ENCODE measurements at regions not wholly inside any gene's neighbourhood (a gene's known extent, or its start where the extent isn't known, plus 50 kb on each side); places are given as distances from the start of the nearest gene placed in this dataset.
"Not testable (repeated sequence)": the region's sequence is repeated elsewhere in the genome, so short reads cannot be mapped to it uniquely, and the experiment has no call there.

DNA sequence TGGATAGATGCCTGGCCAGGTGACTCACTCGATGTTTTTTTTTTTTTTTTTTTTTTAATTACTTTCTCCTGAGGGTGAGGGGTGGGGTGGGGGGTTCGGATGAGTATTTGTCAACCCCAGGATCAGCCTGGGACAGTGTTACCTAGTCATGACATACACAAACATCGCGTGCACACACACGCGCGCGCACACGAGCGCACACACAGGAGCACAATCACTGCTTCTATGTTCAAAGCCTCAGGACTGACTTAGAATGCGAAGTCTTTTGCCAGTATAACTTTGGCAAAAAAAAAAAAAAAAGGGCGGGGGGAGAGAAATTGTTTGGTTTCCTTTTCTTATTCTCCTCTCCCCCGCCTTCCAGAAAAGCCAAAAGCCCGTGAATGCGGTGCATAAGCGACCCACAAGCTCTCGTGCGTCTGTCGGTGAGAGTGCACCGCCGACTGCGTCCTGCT is 115.0 kb upstream of the TEX13C start:
- FAIRE-seq (no peak), DNase-seq (no peak)
- no peaks in the 10 kb centered on the region for H3K9me3 ChIP-seq (ENCODE audit: control insufficient read depth in 2 of 2, insufficient read depth in 1 of 2, low read depth in 1 of 2, low read length in 1 of 2)
- H3K4me3 ChIP-seq (ENCODE audit: low read depth in 1 of 3, low read length in 3 of 3), result peak overlapping the region in 1 of 3 donors; percentile 35
- H3K27me3 ChIP-seq (ENCODE audit: control insufficient read depth in 3 of 3, insufficient read depth in 3 of 3, low read length in 3 of 3), result peaks cover 0 to 37% (median 0%) of the 10 kb centered on the region in 3 donors
- no peaks in the 10 kb centered on the region for H3K36me3 ChIP-seq (ENCODE audit: control insufficient read depth in 3 of 3, insufficient read depth in 2 of 3, low read depth in 1 of 3, low read length in 3 of 3)
- H3K4me1 ChIP-seq (ENCODE audit: control insufficient read depth in 3 of 3, insufficient read depth in 2 of 3, low read depth in 1 of 3, low read length in 2 of 3), result no peaks in the 10 kb centered on the region
- 3 to 42% (median 13%) methylated on average over 18 to 21 of the region's 22 CpGs for WGBS, 3 donors
- peak overlapping the region in 1 of 3 donors; percentile 23 for H3K27ac ChIP-seq (ENCODE audit: low read depth in 1 of 3, low read length in 2 of 3)

DNA sequence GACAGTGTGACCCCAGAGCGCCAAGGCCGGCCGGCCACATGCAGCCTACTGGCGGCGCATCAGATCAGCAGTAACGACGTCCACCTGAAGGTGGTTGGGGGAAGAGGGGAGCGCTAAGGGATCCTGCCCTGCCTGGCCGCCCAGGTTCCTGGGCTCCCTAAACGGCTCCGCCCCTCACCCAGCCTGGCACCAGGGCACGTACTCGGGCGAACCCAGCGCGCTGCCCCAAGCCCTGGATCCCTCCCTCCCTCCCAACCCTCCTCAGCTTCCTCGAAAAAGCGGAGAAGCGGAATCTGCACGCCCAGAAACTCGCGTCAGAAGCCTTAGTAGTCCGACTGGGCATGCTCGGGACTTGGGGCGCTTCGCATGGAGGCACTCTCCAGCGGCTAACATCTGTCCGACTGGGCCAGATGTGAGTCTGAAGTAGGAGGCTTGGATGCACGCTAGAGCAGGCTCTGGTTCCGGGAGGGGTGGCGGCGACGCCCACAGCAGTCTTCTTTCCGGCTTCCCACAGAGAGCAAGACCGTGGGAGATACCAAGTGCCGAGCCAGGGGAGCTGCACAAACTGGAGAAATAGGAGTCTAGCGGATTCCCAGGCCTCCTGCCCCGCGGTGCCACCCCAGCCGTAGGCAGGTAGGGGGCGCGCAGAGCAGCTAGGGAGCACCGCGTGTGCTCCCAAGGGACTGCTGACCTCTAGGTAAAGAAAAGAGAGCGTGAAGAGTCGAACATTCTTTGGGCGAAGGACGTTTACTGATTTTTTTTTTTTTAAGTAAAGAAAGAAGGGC is 114.3 kb upstream of the TEX13C start:
- DNase-seq (peak in 1 of 2 donors; percentile 52), FAIRE-seq (no peak)
- peaks cover 0 to 37% (median 0%) of the 10 kb centered on the region in 3 donors for H3K27me3 ChIP-seq (ENCODE audit: control insufficient read depth in 3 of 3, insufficient read depth in 3 of 3, low read length in 3 of 3)
- peak overlapping the region in 1 of 3 donors; percentile 23 for H3K27ac ChIP-seq (ENCODE audit: low read depth in 1 of 3, low read length in 2 of 3)
- 2 to 35% (median 7%) methylated on average over 37 to 48 of the region's 48 CpGs for WGBS, 3 donors
- H3K9me3 ChIP-seq (ENCODE audit: control insufficient read depth in 2 of 2, insufficient read depth in 1 of 2, low read depth in 1 of 2, low read length in 1 of 2), result no peaks in the 10 kb centered on the region
- peak overlapping the region in 1 of 3 donors; percentile 35 for H3K4me3 ChIP-seq (ENCODE audit: low read depth in 1 of 3, low read length in 3 of 3)
- H3K36me3 ChIP-seq (ENCODE audit: control insufficient read depth in 3 of 3, insufficient read depth in 2 of 3, low read depth in 1 of 3, low read length in 3 of 3), result no peaks in the 10 kb centered on the region
- no peaks in the 10 kb centered on the region for H3K4me1 ChIP-seq (ENCODE audit: control insufficient read depth in 3 of 3, insufficient read depth in 2 of 3, low read depth in 1 of 3, low read length in 2 of 3)

DNA sequence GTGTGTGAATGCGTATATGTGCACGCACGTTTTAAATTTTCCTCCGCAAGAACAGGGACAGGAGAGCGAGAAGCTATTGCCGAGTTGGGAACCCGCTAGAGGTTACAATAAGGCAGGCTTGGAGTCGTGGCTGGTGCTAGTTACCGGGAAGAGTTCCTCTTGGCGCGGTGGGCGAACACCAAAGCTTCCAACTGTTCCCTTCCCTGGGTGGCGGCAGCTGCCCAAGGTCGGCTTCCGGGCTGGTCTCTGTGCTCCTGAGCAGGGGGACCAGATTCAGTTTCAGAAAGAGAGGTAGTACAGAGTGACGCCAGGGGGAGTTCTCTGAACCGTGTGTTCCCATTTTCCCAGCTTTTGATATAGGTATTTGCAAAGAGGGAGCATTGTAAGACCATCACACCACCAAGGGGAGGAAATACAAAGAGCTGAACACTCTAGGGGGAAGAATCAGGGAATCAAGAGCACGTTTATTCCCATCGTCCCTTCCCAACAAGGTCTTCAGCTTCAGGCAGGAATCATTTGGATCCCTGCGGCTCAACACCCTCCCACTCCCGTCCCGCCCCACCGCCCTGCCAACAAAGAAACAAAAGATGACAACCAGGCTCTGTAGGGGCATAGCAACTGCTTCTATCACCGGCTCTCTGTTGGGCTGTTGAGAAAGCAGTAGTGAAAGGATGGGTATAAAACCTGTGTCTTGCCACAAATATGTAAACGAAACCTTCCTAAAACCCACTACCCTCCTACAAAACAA is 113.6 kb upstream of the TEX13C start:
- Histone ChIP-seq H3K4me3 (ENCODE audit: low read depth in 1 of 3, low read length in 3 of 3) (peak overlapping the region in 1 of 3 donors; percentile 35), H3K27me3 (ENCODE audit: control insufficient read depth in 3 of 3, insufficient read depth in 3 of 3, low read length in 3 of 3) (peaks cover 0 to 37% (median 0%) of the 10 kb centered on the region in 3 donors), H3K27ac (ENCODE audit: low read depth in 1 of 3, low read length in 2 of 3) (no peak overlapping the region), H3K9me3 (ENCODE audit: control insufficient read depth in 2 of 2, insufficient read depth in 1 of 2, low read depth in 1 of 2, low read length in 1 of 2) (no peaks in the 10 kb centered on the region), H3K36me3 (ENCODE audit: control insufficient read depth in 3 of 3, insufficient read depth in 2 of 3, low read depth in 1 of 3, low read length in 3 of 3) (no peaks in the 10 kb centered on the region), H3K4me1 (ENCODE audit: control insufficient read depth in 3 of 3, insufficient read depth in 2 of 3, low read depth in 1 of 3, low read length in 2 of 3) (no peaks in the 10 kb centered on the region)
- no peak for FAIRE-seq
- peak in 1 of 2 donors; percentile 21 for DNase-seq
- WGBS, 3 donors, result 7 to 38% (median 20%) methylated on average over 25 of the region's 25 CpGs

DNA sequence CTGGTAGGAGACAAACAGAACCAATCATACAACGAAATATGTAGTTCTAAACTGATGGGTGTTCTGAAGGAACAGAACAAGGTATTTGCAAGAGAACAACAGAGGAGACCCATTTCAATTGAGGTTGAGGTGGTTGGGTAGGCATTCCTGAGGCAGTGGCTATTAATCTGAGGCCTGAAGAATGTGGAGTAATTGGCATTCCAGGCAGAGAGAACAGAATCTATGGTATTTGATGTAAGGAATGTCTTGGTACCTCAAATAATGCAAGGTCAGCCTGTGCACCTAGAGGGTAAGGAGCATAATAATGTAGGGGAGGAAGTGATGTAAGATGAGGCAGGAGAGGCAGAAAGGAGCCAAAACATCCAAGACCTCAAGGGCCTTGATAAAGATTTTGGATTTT is 109.5 kb upstream of the TEX13C start:
- Histone ChIP-seq H3K4me3 (ENCODE audit: low read depth in 1 of 3, low read length in 3 of 3) (no peak overlapping the region), H3K4me1 (ENCODE audit: control insufficient read depth in 3 of 3, insufficient read depth in 2 of 3, low read depth in 1 of 3, low read length in 2 of 3) (no peaks in the 10 kb centered on the region), H3K9me3 (ENCODE audit: control insufficient read depth in 2 of 2, insufficient read depth in 1 of 2, low read depth in 1 of 2, low read length in 1 of 2) (no peaks in the 10 kb centered on the region), H3K27ac (ENCODE audit: low read depth in 1 of 3, low read length in 2 of 3) (no peak overlapping the region), H3K27me3 (ENCODE audit: control insufficient read depth in 3 of 3, insufficient read depth in 3 of 3, low read length in 3 of 3) (peaks cover 0 to 8% (median 0%) of the 10 kb centered on the region in 3 donors), H3K36me3 (ENCODE audit: control insufficient read depth in 3 of 3, insufficient read depth in 2 of 3, low read depth in 1 of 3, low read length in 3 of 3) (no peaks in the 10 kb centered on the region)
- 45 to 63% (median 50%) methylated on average over 1 of the region's 1 CpG for WGBS, 3 donors
- DNase-seq, result no peak
- no peak for FAIRE-seq

DNA sequence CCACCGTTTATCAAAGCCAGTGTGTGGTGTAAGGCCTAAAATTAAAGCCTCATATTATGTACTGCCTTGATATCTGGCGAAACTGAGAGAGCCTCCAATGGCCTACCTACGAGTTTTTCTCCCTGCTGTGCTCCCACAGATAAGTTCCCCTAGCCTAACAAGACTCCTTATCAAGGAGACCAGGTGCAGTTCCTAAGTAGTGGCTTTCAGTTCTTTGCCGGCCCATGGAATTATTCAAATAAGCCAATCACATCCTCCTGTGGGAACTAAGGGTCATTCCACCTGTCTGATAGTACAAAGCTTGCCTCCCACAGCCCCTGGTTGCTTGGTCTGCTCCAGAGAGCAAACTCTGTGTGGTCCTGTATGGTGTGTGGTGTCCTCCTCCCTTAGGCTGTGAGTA is 99.8 kb upstream of the TEX13C start:
- no peaks in the 10 kb centered on the region for H3K9me3 ChIP-seq (ENCODE audit: control insufficient read depth in 2 of 2, insufficient read depth in 1 of 2, low read depth in 1 of 2, low read length in 1 of 2)
- no peaks in the 10 kb centered on the region for H3K27me3 ChIP-seq (ENCODE audit: control insufficient read depth in 3 of 3, insufficient read depth in 3 of 3, low read length in 3 of 3)
- H3K4me3 ChIP-seq (ENCODE audit: low read depth in 1 of 3, low read length in 3 of 3), result no peak overlapping the region
- H3K4me1 ChIP-seq (ENCODE audit: control insufficient read depth in 3 of 3, insufficient read depth in 2 of 3, low read depth in 1 of 3, low read length in 2 of 3), result no peaks in the 10 kb centered on the region
- no peak overlapping the region for H3K27ac ChIP-seq (ENCODE audit: low read depth in 1 of 3, low read length in 2 of 3)
- no peak for FAIRE-seq
- H3K36me3 ChIP-seq (ENCODE audit: control insufficient read depth in 3 of 3, insufficient read depth in 2 of 3, low read depth in 1 of 3, low read length in 3 of 3), result no peaks in the 10 kb centered on the region
- WGBS, 3 donors, result 49 to 62% (median 51%) methylated on average over 4 of the region's 4 CpGs
- no peak for DNase-seq

DNA sequence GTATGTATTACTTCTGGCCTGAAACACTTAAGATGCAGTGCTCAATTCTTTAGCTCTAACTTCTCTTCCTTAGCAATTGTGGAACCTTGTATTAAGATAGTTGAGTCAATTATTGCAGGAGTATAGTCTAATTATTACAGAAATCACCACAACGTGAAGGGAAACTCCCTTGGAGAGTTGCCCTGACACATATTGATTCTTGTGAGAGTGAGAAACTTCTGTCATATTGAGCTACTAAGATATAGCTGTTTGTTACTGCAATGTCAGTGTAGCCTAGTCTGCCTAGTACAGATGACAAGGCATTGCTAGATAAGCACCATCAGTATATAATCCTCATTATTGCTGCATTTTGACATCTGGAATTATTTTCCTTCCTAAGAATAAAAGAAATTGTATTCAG is 82.7 kb upstream of the TEX13C start:
- Histone ChIP-seq H3K4me3 (ENCODE audit: low read depth in 1 of 3, low read length in 3 of 3) (no peak overlapping the region), H3K4me1 (ENCODE audit: control insufficient read depth in 3 of 3, insufficient read depth in 2 of 3, low read depth in 1 of 3, low read length in 2 of 3) (no peaks in the 10 kb centered on the region), H3K27me3 (ENCODE audit: control insufficient read depth in 3 of 3, insufficient read depth in 3 of 3, low read length in 3 of 3) (no peaks in the 10 kb centered on the region), H3K27ac (ENCODE audit: low read depth in 1 of 3, low read length in 2 of 3) (no peak overlapping the region), H3K36me3 (ENCODE audit: control insufficient read depth in 3 of 3, insufficient read depth in 2 of 3, low read depth in 1 of 3, low read length in 3 of 3) (no peaks in the 10 kb centered on the region), H3K9me3 (ENCODE audit: control insufficient read depth in 2 of 2, insufficient read depth in 1 of 2, low read depth in 1 of 2, low read length in 1 of 2) (no peaks in the 10 kb centered on the region)
- DNase-seq, result no peak
- 6 to 49% (median 19%) methylated on average over 1 of the region's 1 CpG for WGBS, 3 donors
- no peak for FAIRE-seq

DNA sequence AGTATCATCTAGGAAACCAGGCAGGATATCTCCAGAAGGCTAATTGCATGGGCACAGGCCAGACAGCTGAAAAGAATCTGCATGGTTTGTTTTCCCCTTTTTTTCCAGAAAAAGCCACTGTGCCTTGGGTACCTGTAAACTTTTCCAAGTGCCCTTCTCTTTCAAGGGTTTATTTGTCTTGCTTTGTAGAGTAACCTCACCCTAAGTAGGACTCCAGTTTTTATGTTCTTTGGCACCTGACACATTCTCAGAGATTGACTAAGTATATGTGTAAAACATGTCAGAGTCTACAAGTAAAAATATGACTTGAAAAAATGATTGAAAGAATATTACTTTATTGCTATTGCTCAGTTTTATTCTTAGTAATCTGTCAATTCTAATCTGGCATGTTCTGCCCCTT is 70.7 kb upstream of the TEX13C start:
- no peaks in the 10 kb centered on the region for H3K36me3 ChIP-seq (ENCODE audit: control insufficient read depth in 3 of 3, insufficient read depth in 2 of 3, low read depth in 1 of 3, low read length in 3 of 3)
- no peak for DNase-seq
- no peak overlapping the region for H3K4me3 ChIP-seq (ENCODE audit: low read depth in 1 of 3, low read length in 3 of 3)
- no peaks in the 10 kb centered on the region for H3K27me3 ChIP-seq (ENCODE audit: control insufficient read depth in 3 of 3, insufficient read depth in 3 of 3, low read length in 3 of 3)
- no peak for FAIRE-seq
- no peaks in the 10 kb centered on the region for H3K9me3 ChIP-seq (ENCODE audit: control insufficient read depth in 2 of 2, insufficient read depth in 1 of 2, low read depth in 1 of 2, low read length in 1 of 2)
- H3K4me1 ChIP-seq (ENCODE audit: control insufficient read depth in 3 of 3, insufficient read depth in 2 of 3, low read depth in 1 of 3, low read length in 2 of 3), result no peaks in the 10 kb centered on the region
- no peak overlapping the region for H3K27ac ChIP-seq (ENCODE audit: low read depth in 1 of 3, low read length in 2 of 3)

DNA sequence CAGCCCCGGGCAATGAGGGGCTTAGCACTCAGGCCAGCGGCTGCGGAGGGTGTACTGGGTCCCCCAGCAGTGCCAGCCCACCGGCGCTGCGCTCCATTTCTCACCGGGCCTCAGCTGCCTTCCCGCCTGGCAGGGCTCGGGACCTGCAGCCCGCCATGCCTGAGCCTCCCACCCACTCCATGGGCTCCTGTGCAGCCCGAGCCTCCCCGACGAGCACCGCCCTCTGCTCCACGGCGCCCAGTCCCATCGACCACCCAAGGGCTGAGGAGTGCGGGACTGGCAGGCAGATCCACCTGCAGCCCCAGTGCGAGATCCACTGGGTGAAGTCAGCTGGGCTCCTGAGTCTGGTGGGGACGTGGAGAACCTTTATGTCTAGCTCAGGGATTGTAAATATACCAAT is 63.9 kb upstream of the TEX13C start:
- not testable (repeated sequence) for H3K27me3 ChIP-seq (ENCODE audit: control insufficient read depth in 3 of 3, insufficient read depth in 3 of 3, low read length in 3 of 3); H3K36me3 ChIP-seq (ENCODE audit: control insufficient read depth in 3 of 3, insufficient read depth in 2 of 3, low read depth in 1 of 3, low read length in 3 of 3); FAIRE-seq; DNase-seq; H3K4me3 ChIP-seq (ENCODE audit: low read depth in 1 of 3, low read length in 3 of 3); H3K9me3 ChIP-seq (ENCODE audit: control insufficient read depth in 2 of 2, insufficient read depth in 1 of 2, low read depth in 1 of 2, low read length in 1 of 2); H3K4me1 ChIP-seq (ENCODE audit: control insufficient read depth in 3 of 3, insufficient read depth in 2 of 3, low read depth in 1 of 3, low read length in 2 of 3); H3K27ac ChIP-seq (ENCODE audit: low read depth in 1 of 3, low read length in 2 of 3)
- 86 to 95% (median 95%) methylated on average over 9 to 20 of the region's 20 CpGs for WGBS, 3 donors
